HG03108 (cell line): ENCODE measurements at regions not wholly inside any gene's neighbourhood (a gene's known extent, or its start where the extent isn't known, plus 50 kb on each side); places are given as distances from the start of the nearest gene placed in this dataset.
"Not testable (repeated sequence)": the region's sequence is repeated elsewhere in the genome, so short reads cannot be mapped to it uniquely, and the experiment has no call there.

Experiments used
- ATAC-seq: cut with Tn5 transposase; IDR thresholded peaks from one replicate; pipeline ENCODE4 v1.9.1; 2021; ENCODE audit warnings: moderate library complexity; ENCODE audit not compliant: unreplicated experiment

DNA sequence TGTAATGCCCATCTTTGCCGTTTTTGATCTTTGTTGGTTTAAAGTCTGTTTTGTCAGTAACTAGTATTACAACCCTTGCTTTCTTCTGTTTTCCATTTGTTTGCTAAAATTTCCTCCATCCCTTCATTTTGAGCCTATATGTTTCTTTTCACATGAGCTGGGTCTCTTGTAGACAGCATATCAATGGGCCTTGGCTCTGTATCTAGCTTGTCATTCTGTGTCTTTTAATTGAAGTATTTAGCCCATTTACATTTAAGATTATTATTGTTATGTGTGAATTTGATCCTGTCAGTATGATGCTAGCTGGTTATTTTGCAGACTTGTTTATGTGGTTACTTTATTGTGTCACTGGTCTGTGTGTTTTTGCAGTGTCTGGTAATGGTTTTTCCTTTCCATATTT is 913.2 kb downstream of the TRHDE start:
- ATAC-seq, result no peak

DNA sequence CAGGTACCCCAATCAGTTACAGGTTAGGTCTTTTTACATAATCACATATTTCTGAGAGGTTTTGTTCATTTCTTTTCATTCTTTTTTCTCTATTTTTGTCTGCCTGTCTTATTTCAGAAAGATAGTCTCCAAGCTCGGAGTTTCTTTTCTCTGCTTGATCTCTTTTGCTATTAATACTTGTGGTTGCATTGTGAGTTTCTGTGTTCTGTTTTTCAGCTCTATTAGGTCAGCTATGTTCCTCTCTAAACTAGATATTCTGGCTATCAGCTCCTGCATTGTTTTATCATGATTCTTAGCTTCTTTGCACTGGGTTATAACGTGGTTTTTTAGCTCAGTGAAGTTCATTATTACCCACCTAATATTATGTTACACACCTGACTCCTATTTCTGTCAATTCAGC is 914.1 kb downstream of the TRHDE start:
- no peak for ATAC-seq

DNA sequence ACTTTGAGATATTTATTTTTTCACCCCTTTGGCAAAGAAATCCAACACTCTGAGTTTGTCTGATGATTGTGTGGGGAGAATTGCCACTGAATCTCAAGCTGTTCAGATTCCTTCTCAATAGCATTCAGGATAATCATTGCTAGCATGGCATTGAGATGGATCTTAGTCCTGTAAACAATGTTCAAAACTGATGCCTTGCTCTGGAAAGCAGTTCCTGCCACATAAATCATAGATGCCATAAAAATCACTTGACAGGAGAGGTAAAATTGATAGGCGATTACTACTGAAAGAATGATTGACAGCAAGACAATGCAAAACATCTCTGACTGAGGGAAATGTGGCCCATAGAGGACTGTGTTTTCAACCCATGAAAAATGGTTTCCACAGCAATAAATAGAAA is 915.6 kb downstream of the TRHDE start:
- ATAC-seq, result no peak

DNA sequence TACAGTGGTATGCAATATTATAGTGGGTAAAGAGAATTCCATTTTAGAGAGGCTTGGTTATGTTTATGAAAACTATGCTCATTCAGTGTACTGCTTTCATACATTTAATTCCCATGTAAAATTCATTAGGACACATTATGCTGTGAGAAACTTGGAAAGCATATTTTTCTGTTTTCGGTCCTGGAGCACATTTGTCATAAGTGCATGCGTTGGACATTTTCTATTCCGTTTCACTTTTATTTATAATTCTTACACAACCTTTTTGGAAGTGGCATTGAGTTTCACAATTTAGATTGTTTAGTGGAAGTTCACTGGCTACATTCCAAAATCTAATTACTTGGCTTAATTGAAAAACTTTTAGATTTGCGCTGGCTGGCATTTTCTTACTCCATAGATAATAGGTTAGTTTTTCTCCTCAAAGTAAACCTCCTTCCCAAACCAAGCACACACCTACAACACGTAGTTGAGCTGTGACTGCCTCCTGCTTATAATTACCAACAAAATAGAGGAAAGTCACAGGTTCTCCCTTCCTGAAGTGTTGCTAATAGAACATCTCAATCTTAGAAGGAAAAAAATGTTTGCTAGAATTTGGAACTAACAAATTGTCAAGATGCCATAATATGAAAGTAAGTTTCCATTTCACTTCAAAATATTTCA is 938.5 kb downstream of the TRHDE start:
- no peak for ATAC-seq

DNA sequence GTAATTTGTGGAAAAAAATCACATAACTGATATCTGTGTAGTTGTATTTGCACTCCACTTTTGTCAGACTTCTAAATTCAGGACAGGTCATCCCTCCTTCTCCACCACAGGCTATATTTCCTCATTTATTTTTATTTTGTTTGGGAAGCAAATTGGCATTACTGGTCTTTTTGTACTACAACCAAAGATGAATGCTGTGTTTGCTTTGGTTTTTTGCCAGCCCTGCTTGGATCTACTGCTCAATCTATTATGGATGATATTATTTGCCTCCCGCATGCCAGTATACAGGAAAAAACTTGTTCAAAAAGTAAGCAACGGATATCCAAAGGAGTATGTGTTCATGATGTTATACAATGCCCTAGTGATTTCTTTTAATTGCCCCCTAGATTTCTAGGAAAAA is 948.8 kb downstream of the TRHDE start:
- ATAC-seq, result no peak

DNA sequence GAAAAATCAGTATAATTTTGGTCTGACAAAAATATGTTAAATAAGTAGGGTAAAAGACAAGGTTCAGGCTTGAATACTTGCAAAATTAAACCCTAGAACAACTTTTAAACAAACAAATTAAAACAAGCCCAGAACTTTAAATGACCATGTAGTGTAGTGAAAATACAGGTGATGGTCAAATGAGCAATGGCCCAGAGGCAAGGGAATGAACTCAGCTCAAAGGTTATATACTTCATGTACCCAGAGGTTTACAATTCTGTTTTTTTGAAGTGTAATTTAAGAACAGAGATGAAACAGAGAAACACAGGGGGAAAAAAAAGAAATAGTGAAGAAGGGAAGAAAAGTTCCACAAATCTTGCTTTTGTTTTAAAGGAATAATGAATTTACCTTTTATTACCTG is 949.2 kb downstream of the TRHDE start:
- no peak for ATAC-seq

DNA sequence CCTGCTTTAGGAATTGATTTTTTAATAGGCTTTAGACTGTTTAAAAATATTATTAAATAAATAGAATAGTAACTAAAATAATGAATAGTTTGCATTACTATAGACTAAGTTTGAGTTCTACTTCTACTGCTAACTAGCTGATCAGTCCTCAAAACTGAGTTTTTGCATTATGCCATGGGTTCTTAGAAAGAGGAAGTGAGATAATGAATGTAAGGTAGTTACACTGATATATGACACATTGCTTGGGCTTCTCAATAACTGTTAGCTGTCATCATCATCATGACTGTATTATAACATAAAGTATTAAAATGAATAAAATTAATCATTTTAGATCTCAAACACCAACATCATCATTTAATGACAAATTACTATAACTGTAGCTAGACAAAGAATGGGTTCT is 949.7 kb downstream of the TRHDE start:
- ATAC-seq, result no peak

DNA sequence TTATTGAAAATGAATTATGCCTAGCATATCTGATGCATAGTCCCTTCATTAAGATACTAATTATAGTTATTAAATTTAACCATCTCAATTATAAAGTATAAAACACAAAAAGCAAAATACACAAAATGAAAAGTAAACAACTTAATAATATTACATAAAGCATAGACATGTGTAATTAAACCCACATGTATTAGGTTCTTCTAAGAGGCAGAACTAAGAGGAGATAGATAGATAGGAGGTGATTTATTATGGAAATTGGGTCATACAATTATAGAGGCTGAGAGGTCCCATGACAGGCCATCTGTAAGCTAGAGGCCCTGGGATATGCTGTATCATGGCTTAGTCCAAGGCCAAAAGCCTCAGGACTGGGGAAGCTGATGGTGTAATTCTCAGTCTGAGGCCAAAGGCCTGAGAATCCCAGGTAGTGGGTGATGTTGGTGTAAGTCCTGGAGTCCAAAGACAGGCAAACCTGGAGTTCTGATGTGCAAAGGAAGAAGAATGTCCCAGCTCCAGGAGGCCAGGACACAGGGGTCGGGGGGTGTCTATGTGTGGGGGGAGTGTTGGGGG is 953.3 kb downstream of the TRHDE start:
- ATAC-seq, result no peak

DNA sequence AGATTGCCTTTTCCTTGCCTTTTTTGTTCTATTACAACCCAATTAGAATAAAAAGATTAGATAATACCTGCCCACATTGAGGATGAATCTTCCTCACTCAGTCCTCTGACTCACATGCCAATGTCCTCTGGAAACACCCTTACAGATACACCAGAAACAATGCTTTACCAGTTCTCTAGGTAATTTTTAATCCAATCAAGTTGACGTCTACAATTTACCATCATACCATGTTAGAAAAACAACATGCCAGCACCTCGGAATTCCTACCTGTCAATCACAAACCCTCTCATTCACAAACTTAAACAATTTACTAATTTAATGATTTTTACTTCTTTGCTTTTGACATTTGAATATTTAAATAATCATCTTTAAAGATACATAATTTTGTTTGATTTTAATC is 953.8 kb downstream of the TRHDE start:
- ATAC-seq, result no peak

DNA sequence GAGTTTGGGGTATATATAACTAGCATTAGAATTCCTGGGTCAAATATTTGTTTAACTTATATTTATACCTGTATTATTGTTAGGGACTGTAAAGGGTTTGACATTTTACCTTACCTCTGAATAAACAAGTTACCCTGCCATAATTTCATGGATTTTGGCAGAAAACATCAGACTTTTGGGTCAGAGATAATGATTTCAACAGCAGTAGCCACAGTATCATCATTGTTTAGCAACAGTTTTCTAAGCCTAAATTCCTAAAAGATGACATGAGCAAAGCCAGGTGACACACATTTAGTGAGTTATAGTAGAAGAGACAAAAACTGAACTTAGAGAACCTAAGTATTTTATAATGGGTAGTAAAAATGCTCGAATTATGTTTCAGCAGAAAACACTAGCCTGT is 954.4 kb downstream of the TRHDE start:
- ATAC-seq, result no peak

DNA sequence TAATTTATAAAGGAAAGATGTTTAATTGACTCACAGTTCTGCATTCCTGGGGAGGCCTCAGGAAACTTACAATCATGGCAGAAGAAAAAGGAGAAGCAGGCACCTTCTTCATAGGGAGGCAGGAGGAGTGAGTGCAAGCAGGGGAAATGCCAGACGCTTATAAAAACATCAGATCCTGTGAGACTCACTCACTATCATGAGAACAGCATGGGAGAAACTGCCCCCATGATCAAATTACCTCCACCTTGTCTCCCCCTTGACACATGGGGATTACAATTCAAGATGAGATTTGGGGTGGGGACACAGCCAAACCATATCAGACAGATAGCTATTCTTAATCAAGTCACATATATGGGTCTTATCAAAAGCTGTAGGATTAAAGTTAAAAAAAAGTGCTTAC is 956.7 kb downstream of the TRHDE start:
- ATAC-seq, result not testable (repeated sequence)

DNA sequence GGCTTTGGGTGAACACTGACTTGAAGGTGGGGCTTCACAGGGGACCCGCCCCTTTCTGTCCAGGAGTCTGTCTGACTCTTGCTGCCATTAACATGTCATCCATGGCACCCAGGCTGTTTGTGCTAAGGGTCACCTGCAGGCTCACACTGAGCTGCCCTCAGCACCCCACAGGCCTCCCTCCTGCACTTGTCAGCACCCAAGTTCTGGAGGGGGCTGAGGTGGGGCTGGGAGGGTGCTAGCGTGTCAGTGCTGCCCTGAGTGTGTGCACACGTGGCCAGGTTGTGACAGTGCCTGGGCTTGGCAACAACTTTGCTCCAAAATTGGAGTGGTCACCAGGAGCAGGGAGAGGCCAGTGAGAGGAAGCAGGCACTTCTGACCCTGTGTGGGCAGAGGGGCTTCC is 963.2 kb downstream of the TRHDE start:
- ATAC-seq, result no peak

DNA sequence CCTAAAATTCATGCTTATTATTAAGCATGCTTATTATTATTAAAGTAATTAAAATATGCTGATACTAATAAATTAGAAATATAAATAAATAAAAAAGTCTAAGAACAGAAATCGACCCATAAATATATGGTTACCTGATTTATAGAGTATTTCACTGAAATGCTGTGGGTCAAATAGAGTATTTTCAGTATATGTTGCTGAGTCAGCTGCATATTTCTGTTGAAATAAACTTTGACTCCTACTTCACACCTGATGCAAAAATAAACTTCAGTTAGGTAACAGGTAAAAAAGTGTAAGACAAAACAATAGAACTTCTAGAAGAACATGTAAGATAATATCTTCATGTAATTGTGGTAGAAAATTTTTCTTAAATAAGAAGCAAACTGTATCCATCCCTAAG is 967.9 kb downstream of the TRHDE start:
- ATAC-seq, result no peak

DNA sequence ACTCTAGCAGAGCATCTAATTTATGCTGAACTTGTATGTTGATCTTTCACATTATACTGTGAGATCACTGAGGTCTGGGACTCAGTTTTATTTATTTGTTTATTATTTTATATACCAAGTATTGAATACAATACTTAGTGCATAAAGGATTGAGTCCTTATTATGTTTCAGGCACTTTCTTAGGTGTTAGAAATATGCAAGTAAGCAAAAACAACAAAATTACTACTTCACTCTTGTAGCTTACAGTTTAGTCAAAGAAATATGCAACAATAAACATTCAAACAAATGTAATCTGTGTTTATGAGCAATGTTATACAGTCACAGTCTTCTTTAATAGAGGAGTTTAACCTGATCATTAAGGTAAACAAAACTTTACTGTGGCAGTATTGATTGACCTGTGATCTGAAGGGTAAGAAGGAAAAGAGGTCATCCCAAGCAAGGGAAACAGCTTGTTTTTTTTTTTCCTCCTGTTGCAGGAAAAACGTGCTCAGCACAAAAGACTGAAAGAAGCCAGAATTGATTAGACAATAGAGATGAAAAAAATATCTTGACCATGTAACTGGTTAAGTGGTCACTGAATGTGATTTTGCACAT is 990.7 kb downstream of the TRHDE start:
- no peak for ATAC-seq

DNA sequence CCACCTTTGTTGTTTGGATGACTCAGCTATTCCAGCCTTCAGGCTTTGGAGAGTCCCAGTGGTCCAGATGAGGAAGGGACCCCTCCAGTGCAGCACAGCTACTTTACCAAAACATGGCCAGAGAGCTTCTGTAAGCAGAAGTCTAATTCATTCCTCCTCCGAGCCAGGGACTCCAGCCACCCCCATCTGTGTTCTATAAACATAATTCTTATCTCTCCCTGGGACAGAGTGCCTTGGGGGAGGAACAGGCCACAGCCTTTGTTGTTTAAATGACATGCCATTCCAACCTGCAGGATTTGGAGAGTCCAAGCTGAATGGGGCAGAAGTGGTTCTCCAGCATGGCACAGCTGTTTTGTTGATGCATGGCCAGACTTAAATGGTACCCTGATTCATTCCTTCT is 994.0 kb downstream of the TRHDE start:
- no peak for ATAC-seq

DNA sequence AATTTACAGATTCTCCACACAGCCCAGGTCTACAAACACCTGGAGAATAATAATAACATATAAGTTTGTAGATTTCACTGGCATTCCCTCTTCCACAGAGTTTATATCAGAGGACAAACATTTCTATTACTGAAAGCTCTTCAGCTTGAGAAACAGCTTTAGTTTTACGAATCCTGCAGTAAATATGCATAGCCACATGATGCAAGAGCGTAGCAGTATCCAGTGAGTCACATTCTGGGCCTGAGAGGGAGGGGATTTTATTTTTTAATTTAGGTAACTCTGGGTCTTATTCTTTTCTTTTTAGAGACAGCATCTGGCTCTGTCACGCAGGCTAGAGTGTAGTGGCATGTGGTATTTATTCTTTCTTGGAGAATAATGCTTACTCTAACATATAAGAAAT is 1002.8 kb downstream of the TRHDE start:
- no peak for ATAC-seq

DNA sequence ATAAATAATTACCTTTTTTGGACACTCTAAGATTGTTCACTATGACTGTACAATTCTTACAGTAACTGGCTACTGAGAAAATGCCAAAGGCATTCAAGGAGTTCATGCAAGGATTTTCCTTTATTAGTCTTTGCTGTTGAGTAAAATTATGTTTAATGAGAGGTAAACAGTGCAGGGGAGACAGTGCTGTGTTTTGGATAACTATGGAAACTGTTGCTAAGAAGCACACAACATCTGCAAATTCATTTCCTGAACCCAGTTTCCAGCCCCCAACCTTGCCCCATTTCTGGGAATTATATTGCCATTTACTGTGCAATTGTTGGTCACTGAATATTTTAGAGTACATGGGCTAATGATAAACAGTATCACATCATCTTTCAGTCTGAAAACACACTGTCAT is 1005.8 kb downstream of the TRHDE start:
- ATAC-seq, result no peak

DNA sequence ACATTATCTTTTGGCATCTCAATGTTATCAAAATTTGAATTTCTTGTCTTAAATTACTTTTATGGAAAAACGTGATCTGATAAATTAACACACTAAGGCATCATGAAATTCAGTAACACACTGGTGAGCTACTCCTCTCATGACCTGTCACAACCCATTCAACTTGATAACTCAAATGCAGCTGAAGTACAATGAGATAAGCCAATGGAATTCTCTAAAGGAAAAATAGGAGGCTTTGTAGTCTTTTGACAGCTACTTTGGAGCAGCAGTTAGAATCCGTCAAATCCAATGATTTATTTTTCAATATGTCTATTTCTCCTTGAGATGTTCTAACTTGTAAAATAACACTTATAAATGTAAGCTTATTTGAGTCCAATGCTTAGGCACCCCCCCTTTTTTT is 1029.4 kb downstream of the TRHDE start:
- ATAC-seq, result no peak

DNA sequence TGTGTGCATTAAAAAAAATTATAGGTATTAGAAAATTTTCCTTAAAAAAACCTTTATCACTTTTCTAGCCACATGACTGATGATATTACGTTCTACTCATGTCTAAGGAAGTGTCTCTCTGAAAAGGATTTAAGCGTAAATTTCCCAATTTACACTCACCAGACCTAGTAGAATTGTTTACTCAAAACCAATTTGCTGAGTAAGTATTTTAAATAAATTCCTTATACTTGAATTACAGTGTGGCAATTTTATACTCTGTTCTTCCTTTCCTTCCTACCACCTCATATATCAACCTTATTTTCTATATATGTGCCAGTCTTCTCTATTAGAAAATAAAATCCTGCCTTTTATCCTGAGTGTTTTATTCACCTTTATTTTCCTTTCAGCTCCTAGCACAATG is 1035.1 kb downstream of the TRHDE start:
- no peak for ATAC-seq

DNA sequence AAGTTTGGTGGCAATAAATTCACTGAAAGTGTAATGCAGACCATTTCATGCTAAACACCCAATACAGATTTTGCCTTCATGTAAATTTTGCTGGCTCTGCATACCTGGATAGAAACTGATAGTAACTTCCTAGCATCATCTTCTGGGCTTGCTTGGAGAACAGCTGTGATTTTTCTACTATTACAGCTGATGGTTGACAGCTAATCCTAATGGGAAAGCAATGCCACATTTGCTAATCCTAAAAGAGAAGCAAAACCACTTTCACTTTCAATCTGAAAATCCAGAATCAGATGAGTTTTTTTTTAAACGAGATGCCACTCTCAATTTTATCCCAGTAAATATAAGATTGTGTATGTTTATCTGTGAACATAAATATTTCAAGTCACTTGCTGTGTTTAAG is 1035.9 kb downstream of the TRHDE start:
- no peak for ATAC-seq

DNA sequence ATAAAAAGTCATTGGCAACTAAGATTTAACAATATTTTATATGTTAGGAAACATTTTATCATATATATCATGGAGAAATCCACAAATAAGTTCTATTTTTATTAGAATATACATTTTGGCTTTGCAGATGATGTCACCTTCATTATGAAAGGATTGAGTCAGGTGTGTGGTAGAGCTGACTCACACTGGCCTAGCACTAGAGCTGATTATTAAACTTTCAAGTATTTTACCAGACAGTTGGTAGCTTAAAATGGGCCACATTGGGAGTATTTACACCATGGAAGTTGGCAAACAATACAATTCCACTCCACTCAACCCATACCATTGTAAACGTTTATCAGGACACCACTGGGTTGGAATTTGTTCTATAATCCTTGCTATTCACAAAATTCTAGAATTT is 1036.6 kb downstream of the TRHDE start:
- ATAC-seq, result no peak

DNA sequence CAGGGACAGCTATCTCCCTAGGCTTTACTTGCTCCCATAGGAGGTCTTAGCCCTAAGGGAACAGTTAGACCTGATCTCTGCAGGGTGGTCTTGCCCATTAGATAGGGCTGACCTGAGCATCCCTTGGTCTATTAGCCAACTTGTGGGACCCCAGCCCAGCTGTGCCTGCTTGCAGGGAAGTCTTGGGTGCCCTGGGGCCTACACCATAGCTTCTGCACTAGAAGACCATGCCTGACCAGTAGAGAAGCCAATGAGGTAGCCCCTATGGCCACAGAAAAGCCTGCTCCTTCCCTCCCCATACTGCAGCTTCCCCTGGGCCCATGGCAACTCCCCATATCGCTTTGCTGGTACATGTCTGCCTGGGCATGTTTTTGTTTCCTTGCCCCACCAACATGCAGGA is 1049.1 kb downstream of the TRHDE start:
- ATAC-seq, result no peak

DNA sequence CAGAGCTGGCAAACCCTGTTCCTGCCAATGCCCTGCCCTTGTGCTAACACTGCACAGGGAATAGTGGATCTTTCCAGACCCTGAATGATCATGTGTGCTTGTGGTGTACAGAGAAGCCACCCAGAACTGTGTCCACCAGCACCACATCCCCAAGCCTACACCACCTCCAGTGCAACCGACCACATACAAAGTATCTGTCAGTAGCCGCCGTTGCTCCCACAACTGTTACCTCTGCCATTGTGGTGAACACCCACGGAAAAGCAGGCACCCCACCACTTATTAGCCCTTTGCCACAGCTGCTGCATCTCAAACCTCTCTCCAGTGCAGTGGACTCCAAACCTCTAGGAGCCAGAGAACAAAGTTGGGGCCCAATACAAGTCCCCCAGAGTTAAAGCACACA is 1049.6 kb downstream of the TRHDE start:
- no peak for ATAC-seq
